PC-3 (cell line): ENCODE measurements at regions not wholly inside any gene's neighbourhood (a gene's known extent, or its start where the extent isn't known, plus 50 kb on each side); places are given as distances from the start of the nearest gene placed in this dataset.

Experiments
- EZH2 ChIP-seq: fragments of 300-600 bp; sonication (generic); IDR thresholded peaks from one replicate; pipeline ENCODE4 v1.6.1; 2017; ENCODE audit warnings: antibody characterized with exemption, mild to moderate bottlenecking, low read length; ENCODE audit not compliant: unreplicated experiment
- TF ChIP-seq, protein P1 (sequence below): fragments of 300-600 bp; sonication (generic); conservative IDR thresholded peaks from 2 replicates; pipeline ENCODE4 v1.5.1; 2017; ENCODE audit warnings: antibody characterized with exemption, low read depth, mild to moderate bottlenecking, low read length

DNA sequence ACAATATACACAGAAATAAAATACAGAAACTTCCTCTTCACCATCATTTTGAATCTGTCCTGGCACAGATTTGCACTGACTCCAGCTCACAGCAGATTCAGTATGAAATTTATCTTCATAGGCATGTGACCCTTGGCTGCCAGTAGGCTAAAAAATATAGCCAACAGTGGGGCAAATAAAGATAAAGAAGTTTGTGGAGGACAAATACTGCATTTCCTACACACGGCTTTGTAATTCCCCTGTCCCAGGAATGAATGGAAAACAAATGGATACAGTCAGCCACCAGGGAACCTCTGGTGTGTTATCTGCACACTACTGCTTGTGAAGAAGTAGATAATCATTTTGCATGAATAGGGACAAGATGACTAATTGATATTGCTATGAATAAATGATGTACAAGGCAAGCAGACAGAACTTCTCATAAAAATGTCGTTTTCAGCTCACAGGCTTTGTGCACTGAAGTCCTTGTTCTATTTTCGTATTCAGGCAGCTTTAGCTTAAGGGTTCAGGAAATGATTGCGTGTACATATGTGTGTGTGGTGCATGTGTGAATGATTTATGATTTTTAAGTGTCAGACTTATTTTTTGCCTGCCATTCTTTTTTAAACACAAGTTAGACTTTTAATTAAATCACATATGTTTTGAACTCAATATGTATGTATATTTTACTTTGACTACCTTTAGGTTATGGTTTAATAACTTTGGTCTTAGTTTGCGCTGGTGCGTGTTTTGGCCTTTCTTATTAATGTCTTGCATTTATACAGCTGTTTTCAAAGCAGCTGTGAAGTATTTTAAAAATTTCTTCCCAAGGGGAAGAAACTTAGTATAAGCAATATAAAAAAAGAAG is 543.8 kb upstream of the JAG1 start:
- TF ChIP-seq, protein P1, sequence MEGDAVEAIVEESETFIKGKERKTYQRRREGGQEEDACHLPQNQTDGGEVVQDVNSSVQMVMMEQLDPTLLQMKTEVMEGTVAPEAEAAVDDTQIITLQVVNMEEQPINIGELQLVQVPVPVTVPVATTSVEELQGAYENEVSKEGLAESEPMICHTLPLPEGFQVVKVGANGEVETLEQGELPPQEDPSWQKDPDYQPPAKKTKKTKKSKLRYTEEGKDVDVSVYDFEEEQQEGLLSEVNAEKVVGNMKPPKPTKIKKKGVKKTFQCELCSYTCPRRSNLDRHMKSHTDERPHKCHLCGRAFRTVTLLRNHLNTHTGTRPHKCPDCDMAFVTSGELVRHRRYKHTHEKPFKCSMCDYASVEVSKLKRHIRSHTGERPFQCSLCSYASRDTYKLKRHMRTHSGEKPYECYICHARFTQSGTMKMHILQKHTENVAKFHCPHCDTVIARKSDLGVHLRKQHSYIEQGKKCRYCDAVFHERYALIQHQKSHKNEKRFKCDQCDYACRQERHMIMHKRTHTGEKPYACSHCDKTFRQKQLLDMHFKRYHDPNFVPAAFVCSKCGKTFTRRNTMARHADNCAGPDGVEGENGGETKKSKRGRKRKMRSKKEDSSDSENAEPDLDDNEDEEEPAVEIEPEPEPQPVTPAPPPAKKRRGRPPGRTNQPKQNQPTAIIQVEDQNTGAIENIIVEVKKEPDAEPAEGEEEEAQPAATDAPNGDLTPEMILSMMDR: no peak
- no peak for TF ChIP-seq EZH2
